GM12878 (cell line): ENCODE measurements at regions not wholly inside any gene's neighbourhood (a gene's known extent, or its start where the extent isn't known, plus 50 kb on each side); places are given as distances from the start of the nearest gene placed in this dataset.

Source experiments
- ATAC-seq: fragments of 200-7000 bp; cut with Tn5 transposase; 3 replicates; pipeline ENCODE4 v1.9.1; 2020; ENCODE audit warnings: mild to moderate bottlenecking, moderate library complexity
- BruUV-seq: library from RNA; stranded (reverse); fragments of 400-500 nt; replicated peaks from 2 replicates; lab custom pipeline; 2021; lab: Mats Ljungman, UMichigan
- CTCF ChIA-PET: fragments of 300-600 bp; sonication (Branson Sonifier 250); formaldehyde crosslinking; extraction: SDS; loops from one replicate; lab custom pipeline; 2021; ENCODE audit warnings: inconsistent platforms; lab: Yijun Ruan, JAX
- POLR2A ChIA-PET: fragments of 350-600 bp; formaldehyde crosslinking; extraction: SDS; loops from one replicate; lab custom pipeline; 2021; ENCODE audit warnings: inconsistent platforms; lab: Charles Lee
- RAD21 ChIA-PET: fragments of 300-600 bp; sonication (Branson Sonifier 250); formaldehyde crosslinking; loops from one replicate; lab custom pipeline; 2023; ENCODE audit warnings: antibody characterized with exemption; ENCODE audit not compliant: unreplicated experiment; lab: Charles Lee
- SMC1A ChIA-PET: fragments of 300-600 bp; sonication (Branson Sonifier 250); formaldehyde crosslinking; loops from one replicate; lab custom pipeline; 2023; ENCODE audit not compliant: unreplicated experiment, uncharacterized antibody; lab: Charles Lee
- DNase-seq: peaks from one replicate; pipeline ENCODE4 v3.0.0-alpha.2; 2011; ENCODE audit warnings: low read depth, low spot score
- FAIRE-seq: peaks from 3 replicates; lab custom pipeline; 2011; peaks lifted over from hg19 to GRCh38; lab: Jason Lieb, UNC
- H2AFZ ChIP-seq: 2 replicates; pipeline ENCODE4 v1.6.0; 2011; ENCODE audit warnings: low read depth, low read length, control low read depth; ENCODE audit not compliant: control insufficient read depth
- H3K27ac ChIP-seq: 2 replicates; pipeline ENCODE4 v1.5.1; 2011; ENCODE audit warnings: control low read depth; ENCODE audit not compliant: control insufficient read depth, insufficient read depth
- H3K27me3 ChIP-seq, 2 experiments: replicated peaks in 1 of 2; 2 replicates each; pipeline versions ENCODE4 v1.6.0 to v1.6.1; 2011; ENCODE audit warnings: low read length in 1 of 2; ENCODE audit not compliant: control insufficient read depth in 2 of 2, insufficient read depth in 2 of 2
- H3K36me3 ChIP-seq, 2 experiments: 2 replicates each; pipeline ENCODE4 v1.5.1; 2011; ENCODE audit warnings: low read length in 1 of 2; ENCODE audit not compliant: control insufficient read depth in 2 of 2, insufficient read depth in 2 of 2
- H3K4me1 ChIP-seq: 2 replicates; pipeline ENCODE4 v1.6.1; 2011; ENCODE audit warnings: mild to moderate bottlenecking, low read length, moderate library complexity, mixed read lengths; ENCODE audit not compliant: control insufficient read depth, insufficient read depth
- H3K4me2 ChIP-seq: 2 replicates; pipeline ENCODE4 v1.6.0; 2011; ENCODE audit warnings: control low read depth; ENCODE audit not compliant: control insufficient read depth, insufficient read depth
- H3K4me3 ChIP-seq: fragments of 200-600 bp; sonication (generic); 2 replicates; pipeline ENCODE4 v1.5.1; 2016
- H3K79me2 ChIP-seq: 2 replicates; pipeline ENCODE4 v1.6.0; 2011; ENCODE audit warnings: low read length; ENCODE audit not compliant: control insufficient read depth, insufficient read depth
- H3K9ac ChIP-seq: 2 replicates; pipeline ENCODE4 v1.8.0; 2011; ENCODE audit warnings: low read length, control low read depth, mixed read lengths; ENCODE audit not compliant: control insufficient read depth, insufficient read depth
- H3K9me3 ChIP-seq: replicated peaks from 3 replicates; pipeline ENCODE4 v1.5.1; 2011; ENCODE audit warnings: mild to moderate bottlenecking, low read length; ENCODE audit not compliant: control insufficient read depth, insufficient read depth
- H4K20me1 ChIP-seq: 2 replicates; pipeline ENCODE4 v1.6.0; 2011; ENCODE audit not compliant: control insufficient read depth, insufficient read depth
- FOXM1 ChIP-seq: IDR thresholded peaks from 2 replicates; pipeline ENCODE4 v1.6.1; 2012; ENCODE audit warnings: low read depth, mild to moderate bottlenecking, inconsistent platforms, low read length, moderate library complexity
- JUND ChIP-seq: IDR thresholded peaks from 2 replicates; pipeline ENCODE4 v1.6.1; 2012; ENCODE audit warnings: low read depth, mild to moderate bottlenecking, low read length, improper control_type of control experiment, moderate library complexity
- MEF2A ChIP-seq: IDR thresholded peaks from 2 replicates; pipeline ENCODE4 v1.6.1; 2011; ENCODE audit warnings: low read depth, mild to moderate bottlenecking, low read length, moderate library complexity; ENCODE audit not compliant: insufficient read depth
- MTA3 ChIP-seq: IDR thresholded peaks from 2 replicates; pipeline ENCODE4 v1.6.1; 2012; ENCODE audit warnings: low read length, inconsistent platforms, borderline replicate concordance
- NBN ChIP-seq: fragments of 450-650 bp; IDR thresholded peaks from 2 replicates; pipeline ENCODE4 v1.6.1; 2016
- PAX5 ChIP-seq: IDR thresholded peaks from 2 replicates; pipeline ENCODE4 v1.6.1; 2011; ENCODE audit warnings: low read depth, low read length, borderline replicate concordance
- PAX8 ChIP-seq: fragments of 450-650 bp; IDR thresholded peaks from 2 replicates; pipeline ENCODE4 v1.6.1; 2017; ENCODE audit warnings: mild to moderate bottlenecking, moderate library complexity
- POLR2AphosphoS2 ChIP-seq: IDR thresholded peaks from 2 replicates; pipeline ENCODE4 v1.6.1; 2011; ENCODE audit warnings: low read depth, mild to moderate bottlenecking, low read length, improper control_type of control experiment, moderate library complexity
- TBL1XR1 ChIP-seq: IDR thresholded peaks from 2 replicates; pipeline ENCODE4 v1.6.1; 2012; ENCODE audit warnings: low read depth, low read length, improper control_type of control experiment
- WGBS: methylation state at CpG from one replicate; pipeline ENCODE4 v1.1.6; 2016; ENCODE audit warnings: low lambda C conversion rate; ENCODE audit not compliant: insufficient replicate concordance, insufficient coverage; ENCODE audit errors: missing lambda C conversion rate; 5-methylcytosine and 5-hydroxymethylcytosine counted together
- in situ Hi-C: fragments of 300-500 bp; cut with MboI; formaldehyde crosslinking; loops from 9 replicates; pipeline ENCODE4 v1.14.3; 2018; ENCODE audit warnings: mixed read lengths
- intact Hi-C: fragments of 100-400 bp; cut with micrococcal nuclease; formaldehyde crosslinking; loops from one replicate; pipeline ENCODE4 v1.14.2; 2022; ENCODE audit not compliant: unreplicated experiment
- TF ChIP-seq, protein P1 (sequence below): fragments of 450-650 bp; IDR thresholded peaks from 2 replicates; pipeline ENCODE4 v1.6.1; 2017; ENCODE audit warnings: low read depth, mild to moderate bottlenecking, moderate library complexity
- TF ChIP-seq, protein P2 (sequence below): IDR thresholded peaks from 2 replicates; pipeline ENCODE4 v1.6.1; 2012; ENCODE audit warnings: low read depth, low read length, improper control_type of control experiment
- TF ChIP-seq, protein P3 (sequence below): fragments of 450-650 bp; IDR thresholded peaks from 2 replicates; pipeline ENCODE4 v1.6.1; 2017; ENCODE audit warnings: antibody characterized with exemption, mild to moderate bottlenecking, moderate library complexity
- TF ChIP-seq, protein P4 (sequence below): IDR thresholded peaks from 2 replicates; pipeline ENCODE4 v1.6.1; 2012; ENCODE audit warnings: low read length, inconsistent platforms

DNA sequence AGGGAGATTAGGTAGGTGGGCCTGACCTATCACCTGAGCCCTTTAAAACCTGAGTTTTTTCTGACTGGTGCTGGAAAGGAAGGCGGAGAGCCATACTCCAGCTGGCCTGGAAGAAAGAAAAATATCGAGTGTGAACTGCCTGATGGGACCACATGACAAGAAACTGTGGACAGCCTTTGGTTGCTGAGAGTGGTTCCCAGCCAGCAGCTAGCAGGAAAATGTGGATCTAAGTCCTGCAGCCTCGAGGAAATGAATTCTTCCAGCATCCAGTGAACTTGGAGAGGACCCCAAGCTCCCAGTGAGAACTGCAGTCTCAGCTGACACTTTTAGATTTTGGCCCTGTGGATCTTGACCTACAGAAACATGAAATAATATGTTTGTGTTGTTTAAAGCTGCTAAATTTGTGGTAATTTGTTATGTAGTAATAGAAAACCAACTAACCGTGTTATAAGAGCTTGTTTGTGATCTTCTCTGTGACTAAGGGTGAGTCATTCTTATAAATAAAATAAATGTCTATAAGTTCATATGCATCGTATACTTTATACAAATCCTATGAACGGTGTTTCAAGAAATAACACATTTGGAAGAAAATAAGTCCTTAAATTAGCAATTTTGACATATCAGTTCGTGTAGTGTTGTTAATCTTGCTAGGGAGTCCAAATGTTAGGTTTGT is 359.6 kb downstream of the BMP4 start (continued):
- TF ChIP-seq, protein P1, sequence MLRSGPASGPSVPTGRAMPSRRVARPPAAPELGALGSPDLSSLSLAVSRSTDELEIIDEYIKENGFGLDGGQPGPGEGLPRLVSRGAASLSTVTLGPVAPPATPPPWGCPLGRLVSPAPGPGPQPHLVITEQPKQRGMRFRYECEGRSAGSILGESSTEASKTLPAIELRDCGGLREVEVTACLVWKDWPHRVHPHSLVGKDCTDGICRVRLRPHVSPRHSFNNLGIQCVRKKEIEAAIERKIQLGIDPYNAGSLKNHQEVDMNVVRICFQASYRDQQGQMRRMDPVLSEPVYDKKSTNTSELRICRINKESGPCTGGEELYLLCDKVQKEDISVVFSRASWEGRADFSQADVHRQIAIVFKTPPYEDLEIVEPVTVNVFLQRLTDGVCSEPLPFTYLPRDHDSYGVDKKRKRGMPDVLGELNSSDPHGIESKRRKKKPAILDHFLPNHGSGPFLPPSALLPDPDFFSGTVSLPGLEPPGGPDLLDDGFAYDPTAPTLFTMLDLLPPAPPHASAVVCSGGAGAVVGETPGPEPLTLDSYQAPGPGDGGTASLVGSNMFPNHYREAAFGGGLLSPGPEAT, result no peak
- no peak for TF ChIP-seq PAX8
- TF ChIP-seq, protein P2, sequence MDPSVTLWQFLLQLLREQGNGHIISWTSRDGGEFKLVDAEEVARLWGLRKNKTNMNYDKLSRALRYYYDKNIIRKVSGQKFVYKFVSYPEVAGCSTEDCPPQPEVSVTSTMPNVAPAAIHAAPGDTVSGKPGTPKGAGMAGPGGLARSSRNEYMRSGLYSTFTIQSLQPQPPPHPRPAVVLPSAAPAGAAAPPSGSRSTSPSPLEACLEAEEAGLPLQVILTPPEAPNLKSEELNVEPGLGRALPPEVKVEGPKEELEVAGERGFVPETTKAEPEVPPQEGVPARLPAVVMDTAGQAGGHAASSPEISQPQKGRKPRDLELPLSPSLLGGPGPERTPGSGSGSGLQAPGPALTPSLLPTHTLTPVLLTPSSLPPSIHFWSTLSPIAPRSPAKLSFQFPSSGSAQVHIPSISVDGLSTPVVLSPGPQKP, result no peak
- TF ChIP-seq TBL1XR1, result no peak
- TF ChIP-seq, protein P3, sequence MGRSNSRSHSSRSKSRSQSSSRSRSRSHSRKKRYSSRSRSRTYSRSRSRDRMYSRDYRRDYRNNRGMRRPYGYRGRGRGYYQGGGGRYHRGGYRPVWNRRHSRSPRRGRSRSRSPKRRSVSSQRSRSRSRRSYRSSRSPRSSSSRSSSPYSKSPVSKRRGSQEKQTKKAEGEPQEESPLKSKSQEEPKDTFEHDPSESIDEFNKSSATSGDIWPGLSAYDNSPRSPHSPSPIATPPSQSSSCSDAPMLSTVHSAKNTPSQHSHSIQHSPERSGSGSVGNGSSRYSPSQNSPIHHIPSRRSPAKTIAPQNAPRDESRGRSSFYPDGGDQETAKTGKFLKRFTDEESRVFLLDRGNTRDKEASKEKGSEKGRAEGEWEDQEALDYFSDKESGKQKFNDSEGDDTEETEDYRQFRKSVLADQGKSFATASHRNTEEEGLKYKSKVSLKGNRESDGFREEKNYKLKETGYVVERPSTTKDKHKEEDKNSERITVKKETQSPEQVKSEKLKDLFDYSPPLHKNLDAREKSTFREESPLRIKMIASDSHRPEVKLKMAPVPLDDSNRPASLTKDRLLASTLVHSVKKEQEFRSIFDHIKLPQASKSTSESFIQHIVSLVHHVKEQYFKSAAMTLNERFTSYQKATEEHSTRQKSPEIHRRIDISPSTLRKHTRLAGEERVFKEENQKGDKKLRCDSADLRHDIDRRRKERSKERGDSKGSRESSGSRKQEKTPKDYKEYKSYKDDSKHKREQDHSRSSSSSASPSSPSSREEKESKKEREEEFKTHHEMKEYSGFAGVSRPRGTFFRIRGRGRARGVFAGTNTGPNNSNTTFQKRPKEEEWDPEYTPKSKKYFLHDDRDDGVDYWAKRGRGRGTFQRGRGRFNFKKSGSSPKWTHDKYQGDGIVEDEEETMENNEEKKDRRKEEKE, result no peak
- TF ChIP-seq, all 136 proteins: peak for 0

DNA sequence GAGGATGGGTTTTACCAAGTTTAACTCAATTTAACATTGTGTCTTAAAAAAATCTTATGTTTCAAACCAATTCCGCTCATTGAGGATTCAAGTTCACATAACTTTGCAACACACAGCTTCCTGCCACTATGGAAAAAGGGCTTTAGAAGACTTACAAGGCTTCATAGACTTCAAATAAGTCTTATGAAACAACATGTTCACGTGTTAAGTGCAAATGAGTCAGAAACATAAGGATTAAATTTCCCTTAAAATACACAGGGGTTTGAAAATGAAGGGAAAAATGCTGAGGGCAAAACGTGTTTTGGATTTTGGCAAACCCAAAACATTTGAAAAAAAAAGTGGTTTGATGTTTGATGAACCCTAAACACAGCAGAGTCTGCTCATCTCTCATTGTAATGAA is 364.8 kb downstream of the BMP4 start:
- RAD21 ChIA-PET, result no interaction called here
- H3K9ac ChIP-seq, result no peak overlapping the region
- POLR2A ChIA-PET, result interaction anchor here (1.3 kb wide), 1 partner anchor 14 kb away, joined by 3 read pairs; no protein-coding TSS in a partner anchor

More for the DNA sequence above, 364.8 kb downstream of the BMP4 start:
- in situ Hi-C loops, result no loop called here
- Histone ChIP-seq H2AFZ (no peak overlapping the region), H3K4me1 (no peaks in the 10 kb centered on the region), H3K27ac (no peak overlapping the region), H3K9me3 (no peaks in the 10 kb centered on the region), H3K36me3 (no peaks in the 10 kb centered on the region), H3K27me3 (no peaks in the 10 kb centered on the region), H4K20me1 (no peaks in the 10 kb centered on the region), H3K79me2 (no peaks in the 10 kb centered on the region), H3K4me3 (no peak overlapping the region), H3K4me2 (no peak overlapping the region)
- SMC1A ChIA-PET, result no interaction called here
- no peak for TF ChIP-seq FOXM1
- TF ChIP-seq NBN, result no peak
- TF ChIP-seq MEF2A, result no peak
- TF ChIP-seq PAX5, result no peak
- TF ChIP-seq JUND, result no peak
- no peak for TF ChIP-seq MTA3
- TF ChIP-seq, protein P4, sequence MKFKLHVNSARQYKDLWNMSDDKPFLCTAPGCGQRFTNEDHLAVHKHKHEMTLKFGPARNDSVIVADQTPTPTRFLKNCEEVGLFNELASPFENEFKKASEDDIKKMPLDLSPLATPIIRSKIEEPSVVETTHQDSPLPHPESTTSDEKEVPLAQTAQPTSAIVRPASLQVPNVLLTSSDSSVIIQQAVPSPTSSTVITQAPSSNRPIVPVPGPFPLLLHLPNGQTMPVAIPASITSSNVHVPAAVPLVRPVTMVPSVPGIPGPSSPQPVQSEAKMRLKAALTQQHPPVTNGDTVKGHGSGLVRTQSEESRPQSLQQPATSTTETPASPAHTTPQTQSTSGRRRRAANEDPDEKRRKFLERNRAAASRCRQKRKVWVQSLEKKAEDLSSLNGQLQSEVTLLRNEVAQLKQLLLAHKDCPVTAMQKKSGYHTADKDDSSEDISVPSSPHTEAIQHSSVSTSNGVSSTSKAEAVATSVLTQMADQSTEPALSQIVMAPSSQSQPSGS, result no peak
- no peak for TF ChIP-seq POLR2AphosphoS2
- ATAC-seq (no peak), FAIRE-seq (no peak), DNase-seq (no peak)
- 32% methylated on average over 3 of the region's 3 CpGs for WGBS
- no TSS peak for BruUV-seq
- CTCF ChIA-PET, result no interaction called here
- intact Hi-C loops, result no loop called here
